ENCODE measurements at regions not wholly inside any gene's neighbourhood (a gene's known extent, or its start where the extent isn't known, plus 50 kb on each side); places are given as distances from the start of the nearest gene placed in this dataset.
"Not testable (repeated sequence)": the region's sequence is repeated elsewhere in the genome, so short reads cannot be mapped to it uniquely, and the experiment has no call there.

- DNase-seq (ENCODE audit: low read depth): no peak
- TF ChIP-seq CTCF (IDR thresholded peaks at IDR 0.05; ENCODE audit: control insufficient read depth, extremely low read depth, insufficient read depth): no peak
- no peak overlapping the region for H3K4me3 ChIP-seq (ENCODE audit: low read depth, low read length)
These were observed 61.2 kb upstream of the VASH1 start for GRCh38 chr14:76699939-76700590.

- no peak overlapping the region for H3K4me3 ChIP-seq (ENCODE audit: low read depth, low read length)
- TF ChIP-seq CTCF (IDR thresholded peaks at IDR 0.05; ENCODE audit: control insufficient read depth, extremely low read depth, insufficient read depth): no peak
- DNase-seq (ENCODE audit: low read depth): no peak
These were observed 59.8 kb upstream of the VASH1 start for GRCh38 chr14:76701436-76701835.

GRCh38 chr14:76701981-76702380, 59.3 kb upstream of the VASH1 start:
- no peak for DNase-seq (ENCODE audit: low read depth)
- H3K4me3 ChIP-seq (ENCODE audit: low read depth, low read length): no peak overlapping the region
- no peak for TF ChIP-seq CTCF (IDR thresholded peaks at IDR 0.05; ENCODE audit: control insufficient read depth, extremely low read depth, insufficient read depth)

GRCh38 chr14:76705214-76705613, 56.1 kb upstream of the VASH1 start:
- TF ChIP-seq CTCF (IDR thresholded peaks at IDR 0.05; ENCODE audit: control insufficient read depth, extremely low read depth, insufficient read depth): no peak
- H3K4me3 ChIP-seq (ENCODE audit: low read depth, low read length): no peak overlapping the region
- no peak for DNase-seq (ENCODE audit: low read depth)

DNA sequence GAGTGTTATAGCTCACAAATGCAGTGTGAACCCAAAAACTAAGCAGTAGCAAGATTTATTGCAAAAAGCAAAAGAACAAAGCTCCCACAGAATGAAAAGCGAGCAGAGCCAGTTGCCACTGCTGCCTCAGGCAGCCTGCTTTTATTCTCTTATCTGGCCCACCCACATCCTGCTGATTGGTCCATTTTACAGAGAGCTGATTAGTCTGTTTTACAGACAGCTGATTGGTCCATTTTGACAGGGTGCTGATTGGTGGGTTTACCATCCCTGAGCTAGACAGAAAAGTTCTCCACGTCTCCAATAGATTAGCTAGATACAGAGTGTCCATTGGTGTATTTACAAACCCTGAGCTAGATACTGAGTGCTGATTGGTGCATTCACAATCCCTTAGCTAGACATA, 55.1 kb upstream of the VASH1 start:
- not testable (repeated sequence) for DNase-seq (ENCODE audit: low read depth); H3K4me3 ChIP-seq (ENCODE audit: low read depth, low read length)

DNA sequence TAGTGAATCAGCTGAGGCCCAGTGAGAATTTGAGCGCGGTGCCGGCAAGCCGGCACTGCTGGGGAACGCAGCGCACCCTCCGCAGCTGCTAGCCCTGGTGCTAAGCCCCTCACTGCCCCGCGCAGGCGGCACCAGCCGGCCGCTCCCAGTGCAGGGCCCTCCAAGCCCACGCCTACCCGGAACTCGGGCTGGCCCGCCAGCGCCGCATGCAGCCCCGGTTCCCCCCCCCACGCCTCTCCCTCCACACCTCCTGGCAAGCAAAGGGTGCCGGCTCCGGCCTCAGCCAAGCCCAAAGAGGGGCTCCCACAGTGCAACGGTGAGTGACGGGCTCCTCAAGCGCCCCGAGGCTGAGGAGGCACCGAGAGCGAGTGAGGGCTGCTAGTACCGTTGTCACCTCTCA, 54.5 kb upstream of the VASH1 start:
- DNase-seq (ENCODE audit: low read depth): no peak
- no peak overlapping the region for H3K4me3 ChIP-seq (ENCODE audit: low read depth, low read length)
- no peak for TF ChIP-seq CTCF (IDR thresholded peaks at IDR 0.05; ENCODE audit: control insufficient read depth, extremely low read depth, insufficient read depth)

- no peak for DNase-seq (ENCODE audit: low read depth)
- H3K4me3 ChIP-seq (ENCODE audit: low read depth, low read length): no peak overlapping the region
- TF ChIP-seq CTCF (IDR thresholded peaks at IDR 0.05; ENCODE audit: control insufficient read depth, extremely low read depth, insufficient read depth): no peak
These were observed 53.2 kb upstream of the VASH1 start for GRCh38 chr14:76708028-76708427.
